Parathyroid adenoma (tissue), 2 donors: ENCODE measurements at regions not wholly inside any gene's neighbourhood (a gene's known extent, or its start where the extent isn't known, plus 50 kb on each side); places are given as distances from the start of the nearest gene placed in this dataset.

ENCODE experiments used
- H2AFZ ChIP-seq: fragments of 300-600 bp; sonication (generic); one replicate; pipeline ENCODE4 v1.7.0; 2017; ENCODE audit warnings: antibody characterized with exemption, mild to moderate bottlenecking
- H3K27ac ChIP-seq: fragments of 300-600 bp; sonication (generic); one replicate; pipeline ENCODE4 v1.7.0; 2017
- H3K27me3 ChIP-seq: fragments of 300-600 bp; sonication (generic); one replicate; pipeline ENCODE4 v1.7.0; 2017; ENCODE audit warnings: low read length; ENCODE audit not compliant: control insufficient read depth, insufficient read depth
- H3K36me3 ChIP-seq: fragments of 300-600 bp; sonication (generic); one replicate; pipeline ENCODE4 v1.7.0; 2017; ENCODE audit warnings: low read length; ENCODE audit not compliant: control insufficient read depth, insufficient read depth
- H3K4me1 ChIP-seq: fragments of 300-600 bp; sonication (generic); one replicate; pipeline ENCODE4 v1.7.0; 2017; ENCODE audit warnings: control low read depth
- H3K4me2 ChIP-seq: fragments of 300-600 bp; sonication (generic); one replicate; pipeline ENCODE4 v1.7.0; 2017; ENCODE audit warnings: low read length
- H3K4me3 ChIP-seq: fragments of 300-600 bp; sonication (generic); one replicate; pipeline ENCODE4 v1.7.0; 2017; ENCODE audit warnings: low read depth, low read length
- H3K79me2 ChIP-seq: fragments of 300-600 bp; sonication (generic); one replicate; pipeline ENCODE4 v1.7.0; 2017; ENCODE audit warnings: control low read depth
- H3K9ac ChIP-seq: fragments of 300-600 bp; sonication (generic); one replicate; pipeline ENCODE4 v1.7.0; 2017; ENCODE audit warnings: mild to moderate bottlenecking
- H3K9me3 ChIP-seq: fragments of 300-600 bp; sonication (generic); one replicate; pipeline ENCODE4 v1.7.0; 2017; ENCODE audit warnings: low read length; ENCODE audit not compliant: control insufficient read depth
- CTCF ChIP-seq: fragments of 300-600 bp; sonication (generic); IDR thresholded peaks from one replicate; pipeline ENCODE4 v1.7.0; 2017; ENCODE audit warnings: antibody characterized with exemption, mild to moderate bottlenecking
- donor health status: primary hyperparathyroidism.

DNA sequence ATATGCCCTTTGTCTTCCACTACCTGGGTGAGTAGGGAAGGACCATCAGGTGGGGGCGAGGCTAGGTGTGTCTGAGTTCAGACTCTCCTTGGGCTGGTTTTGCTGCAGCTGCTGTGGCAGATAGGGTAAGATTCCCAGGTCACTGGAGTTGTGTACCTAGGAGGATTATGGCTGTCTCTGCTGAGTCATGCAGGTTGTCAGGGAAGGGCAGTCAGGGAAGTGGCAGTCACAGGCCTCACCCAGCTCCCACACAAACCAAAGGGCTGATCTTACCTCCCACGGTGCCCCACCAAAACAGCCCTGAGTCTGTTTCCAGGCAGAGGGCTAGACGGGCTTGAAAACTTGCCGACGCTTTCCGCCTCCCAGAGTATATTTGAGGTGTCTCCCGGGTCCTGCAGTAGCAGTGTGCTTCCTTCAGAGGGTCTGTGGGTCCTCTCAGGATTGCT, 201.6 kb upstream of the PLXNA2 start:
- H3K27ac ChIP-seq: peak overlapping the region; percentile 15
- no peaks in the 10 kb centered on the region for H3K9me3 ChIP-seq
- H3K4me3 ChIP-seq: no peak overlapping the region
- H3K36me3 ChIP-seq: no peaks in the 10 kb centered on the region
- no peaks in the 10 kb centered on the region for H3K27me3 ChIP-seq
- H3K79me2 ChIP-seq: no peaks in the 10 kb centered on the region
- H3K4me2 ChIP-seq: peak overlapping the region; percentile 5
- no peaks in the 10 kb centered on the region for H3K4me1 ChIP-seq
- H3K9ac ChIP-seq: no peak overlapping the region
- TF ChIP-seq CTCF: no peak
- no peak overlapping the region for H2AFZ ChIP-seq

GRCh38 chr1:208446271-208446691, 202.1 kb upstream of the PLXNA2 start:
- H3K9me3 ChIP-seq: no peaks in the 10 kb centered on the region
- H3K9ac ChIP-seq: no peak overlapping the region
- TF ChIP-seq CTCF: no peak
- peak overlapping the region; percentile 5 for H3K4me2 ChIP-seq
- no peak overlapping the region for H3K4me3 ChIP-seq
- no peaks in the 10 kb centered on the region for H3K36me3 ChIP-seq
- peak overlapping the region; percentile 15 for H3K27ac ChIP-seq
- H3K4me1 ChIP-seq: no peaks in the 10 kb centered on the region
- H3K79me2 ChIP-seq: no peaks in the 10 kb centered on the region
- H2AFZ ChIP-seq: no peak overlapping the region
- H3K27me3 ChIP-seq: no peaks in the 10 kb centered on the region

DNA sequence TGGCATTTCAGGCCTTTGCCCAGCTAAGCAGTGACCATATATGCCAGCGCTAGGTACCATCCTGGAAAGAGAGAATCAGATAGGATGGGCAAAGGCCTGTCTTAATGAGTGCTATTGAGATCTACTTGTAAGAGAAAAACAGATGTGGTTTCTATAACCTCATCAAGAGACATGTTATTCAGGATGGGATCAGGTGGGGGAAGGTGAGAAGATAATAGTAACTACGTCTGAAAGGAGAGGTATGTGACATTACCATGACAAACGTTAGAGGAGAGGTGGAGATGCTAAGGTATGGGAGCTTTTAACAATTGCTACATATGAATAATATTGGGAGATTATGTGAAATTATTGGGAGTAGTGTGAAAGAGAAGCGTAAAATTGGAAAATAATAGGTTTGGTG, 204.2 kb upstream of the PLXNA2 start:
- Histone ChIP-seq H3K27ac (no peak overlapping the region), H3K4me3 (no peak overlapping the region), H3K36me3 (no peaks in the 10 kb centered on the region), H3K4me2 (no peak overlapping the region), H3K9ac (no peak overlapping the region), H3K27me3 (no peaks in the 10 kb centered on the region), H3K9me3 (no peaks in the 10 kb centered on the region), H2AFZ (no peak overlapping the region), H3K4me1 (no peaks in the 10 kb centered on the region), H3K79me2 (no peaks in the 10 kb centered on the region)
- TF ChIP-seq CTCF: no peak

GRCh38 chr1:208449951-208450350, 205.8 kb upstream of the PLXNA2 start:
- no peak overlapping the region for H3K9ac ChIP-seq

More at GRCh38 chr1:208449951-208450350, 205.8 kb upstream of the PLXNA2 start:
- TF ChIP-seq CTCF: no peak
- H3K9me3 ChIP-seq: no peaks in the 10 kb centered on the region
- H2AFZ ChIP-seq: no peak overlapping the region
- no peak overlapping the region for H3K4me2 ChIP-seq
- H3K79me2 ChIP-seq: no peaks in the 10 kb centered on the region
- H3K4me3 ChIP-seq: no peak overlapping the region
- H3K36me3 ChIP-seq: no peaks in the 10 kb centered on the region
- H3K27me3 ChIP-seq: no peaks in the 10 kb centered on the region
- no peak overlapping the region for H3K27ac ChIP-seq
- no peaks in the 10 kb centered on the region for H3K4me1 ChIP-seq
